Lung (tissue), 11 donors: ENCODE measurements at regions not wholly inside any gene's neighbourhood (a gene's known extent, or its start where the extent isn't known, plus 50 kb on each side); places are given as distances from the start of the nearest gene placed in this dataset.

Experiments used
- ATAC-seq: fragments of 200-7000 bp; cut with Tn5 transposase; one replicate; pipeline ENCODE4 v1.9.1; 2020; ENCODE audit warnings: moderate number of reproducible peaks; ENCODE audit not compliant: insufficient read depth, low FRiP score
- DNase-seq, 3 donors: peaks; one replicate each; pipeline ENCODE4 v3.0.0-alpha.2; 2013 to 2017
- H3K27ac ChIP-seq, 2 donors: one replicate each; pipeline ENCODE4 v1.5.1; 2013; ENCODE audit warnings: mild to moderate bottlenecking in 2 of 2, moderate library complexity in 2 of 2, control low read depth in 1 of 2, inconsistent platforms in 1 of 2, low read depth in 1 of 2, low read length in 1 of 2
- H3K27me3 ChIP-seq, 3 donors: one replicate each; pipeline ENCODE4 v1.5.1; 2013; ENCODE audit warnings: low read length in 2 of 3; ENCODE audit not compliant: control insufficient read depth in 3 of 3, insufficient read depth in 3 of 3
- H3K36me3 ChIP-seq, 4 donors: one replicate each; pipeline ENCODE4 v1.5.1; 2013; ENCODE audit warnings: low read length in 4 of 4, mild to moderate bottlenecking in 1 of 4, moderate library complexity in 1 of 4; ENCODE audit not compliant: control insufficient read depth in 4 of 4, insufficient read depth in 4 of 4
- H3K4me1 ChIP-seq, 5 donors: one replicate each; pipeline ENCODE4 v1.5.1; 2013; ENCODE audit warnings: low read length in 5 of 5, mild to moderate bottlenecking in 2 of 5, moderate library complexity in 1 of 5; ENCODE audit not compliant: control insufficient read depth in 5 of 5, insufficient read depth in 5 of 5
- H3K4me3 ChIP-seq: one replicate; pipeline ENCODE4 v1.5.1; 2013; ENCODE audit warnings: mild to moderate bottlenecking, control low read depth, moderate library complexity
- H3K9ac ChIP-seq, 2 donors: one replicate each; pipeline ENCODE4 v1.5.1; 2013; ENCODE audit warnings: low read length in 2 of 2, control low read depth in 1 of 2; ENCODE audit not compliant: insufficient read depth in 1 of 2
- H3K9me3 ChIP-seq, 4 donors: one replicate each; pipeline ENCODE4 v1.5.1; 2013; ENCODE audit warnings: low read length in 3 of 4, mild to moderate bottlenecking in 1 of 4, moderate library complexity in 1 of 4; ENCODE audit not compliant: control insufficient read depth in 4 of 4, insufficient read depth in 3 of 4
- WGBS, 2 donors: extraction: QIAGEN DNeasy Blood & Tissue Kit; methylation state at CpG; one replicate each; pipeline ENCODE4 v1.1.7; 2013; 5-methylcytosine and 5-hydroxymethylcytosine counted together
- TF ChIP-seq, protein P1 (sequence below): IDR thresholded peaks from 2 replicates; pipeline ENCODE4 v1.5.1; 2012; ENCODE audit warnings: mild to moderate bottlenecking; ENCODE audit errors: control extremely low read depth, extremely low read depth
- donor health status: control.
- donor health status: control.
- donor health status: Bipolar disorder and iron deficiency.
- donor health status: healthy.
- donor health status: DM: yes; HTN: yes; CAD: no.

DNA sequence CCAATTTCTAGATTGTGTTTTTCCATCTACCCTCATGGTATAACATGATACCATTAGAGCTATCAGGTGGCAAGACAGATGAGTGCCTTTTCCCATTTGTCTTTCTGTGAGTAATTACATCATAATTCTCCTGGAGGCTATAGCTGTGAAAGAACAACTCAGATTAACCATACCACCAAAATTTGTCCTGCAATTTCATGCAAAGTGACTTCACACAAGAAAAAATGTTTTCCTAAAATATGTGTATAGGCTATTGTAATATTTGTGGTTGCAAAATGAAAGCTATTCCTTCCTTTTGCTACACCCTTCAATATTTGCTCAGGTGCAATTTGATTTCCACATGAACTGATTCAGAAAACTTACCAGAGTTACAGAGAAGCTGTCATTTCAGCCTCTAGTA is 547.7 kb upstream of the ID4 start:
- no peak for DNase-seq
- TF ChIP-seq, protein P1, sequence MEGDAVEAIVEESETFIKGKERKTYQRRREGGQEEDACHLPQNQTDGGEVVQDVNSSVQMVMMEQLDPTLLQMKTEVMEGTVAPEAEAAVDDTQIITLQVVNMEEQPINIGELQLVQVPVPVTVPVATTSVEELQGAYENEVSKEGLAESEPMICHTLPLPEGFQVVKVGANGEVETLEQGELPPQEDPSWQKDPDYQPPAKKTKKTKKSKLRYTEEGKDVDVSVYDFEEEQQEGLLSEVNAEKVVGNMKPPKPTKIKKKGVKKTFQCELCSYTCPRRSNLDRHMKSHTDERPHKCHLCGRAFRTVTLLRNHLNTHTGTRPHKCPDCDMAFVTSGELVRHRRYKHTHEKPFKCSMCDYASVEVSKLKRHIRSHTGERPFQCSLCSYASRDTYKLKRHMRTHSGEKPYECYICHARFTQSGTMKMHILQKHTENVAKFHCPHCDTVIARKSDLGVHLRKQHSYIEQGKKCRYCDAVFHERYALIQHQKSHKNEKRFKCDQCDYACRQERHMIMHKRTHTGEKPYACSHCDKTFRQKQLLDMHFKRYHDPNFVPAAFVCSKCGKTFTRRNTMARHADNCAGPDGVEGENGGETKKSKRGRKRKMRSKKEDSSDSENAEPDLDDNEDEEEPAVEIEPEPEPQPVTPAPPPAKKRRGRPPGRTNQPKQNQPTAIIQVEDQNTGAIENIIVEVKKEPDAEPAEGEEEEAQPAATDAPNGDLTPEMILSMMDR = no peak
- ATAC-seq = no peak

DNA sequence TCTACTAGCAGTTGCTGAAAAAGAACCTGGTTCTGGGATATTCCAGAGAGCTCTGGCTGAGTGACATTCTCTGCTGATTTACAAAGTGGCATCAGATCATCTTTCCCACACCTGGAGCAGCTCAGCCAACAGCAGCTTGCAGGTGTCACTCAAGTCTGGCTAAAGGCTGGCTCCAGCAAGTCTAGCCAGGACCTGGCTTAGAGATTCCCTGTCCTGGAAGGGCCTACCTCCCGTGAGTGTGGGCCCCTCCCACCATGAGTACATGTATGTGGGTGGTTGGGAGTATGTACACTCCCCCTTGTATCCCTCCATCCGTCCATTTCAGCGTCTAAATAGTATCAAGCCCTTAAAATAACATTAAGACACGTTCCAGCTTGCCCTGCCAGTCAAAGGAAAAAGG is 539.3 kb upstream of the ID4 start:
- H3K9ac ChIP-seq = no peak overlapping the region
- H3K4me1 ChIP-seq = peaks cover 0 to 3% (median under 1%) of the 10 kb centered on the region in 5 donors
- TF ChIP-seq, protein P1 = no peak
- DNase-seq (no peak), ATAC-seq (no peak)
- H3K27me3 ChIP-seq = no peaks in the 10 kb centered on the region
- peaks cover 0 to 3% (median 0%) of the 10 kb centered on the region in 4 donors for H3K9me3 ChIP-seq
- no peak overlapping the region for H3K4me3 ChIP-seq
- H3K36me3 ChIP-seq = no peaks in the 10 kb centered on the region
- H3K27ac ChIP-seq = no peak overlapping the region
- WGBS, 2 donors = 29 to 30% methylated on average over 4 of the region's 4 CpGs

More for the DNA sequence above, 547.7 kb upstream of the ID4 start:
- Histone ChIP-seq H3K4me1 (peaks cover 0 to 13% (median 0%) of the 10 kb centered on the region in 5 donors), H3K4me3 (no peak overlapping the region), H3K36me3 (no peaks in the 10 kb centered on the region), H3K9ac (no peak overlapping the region), H3K27me3 (no peaks in the 10 kb centered on the region), H3K9me3 (peaks cover 0 to 2% (median 0%) of the 10 kb centered on the region in 4 donors), H3K27ac (no peak overlapping the region)

DNA sequence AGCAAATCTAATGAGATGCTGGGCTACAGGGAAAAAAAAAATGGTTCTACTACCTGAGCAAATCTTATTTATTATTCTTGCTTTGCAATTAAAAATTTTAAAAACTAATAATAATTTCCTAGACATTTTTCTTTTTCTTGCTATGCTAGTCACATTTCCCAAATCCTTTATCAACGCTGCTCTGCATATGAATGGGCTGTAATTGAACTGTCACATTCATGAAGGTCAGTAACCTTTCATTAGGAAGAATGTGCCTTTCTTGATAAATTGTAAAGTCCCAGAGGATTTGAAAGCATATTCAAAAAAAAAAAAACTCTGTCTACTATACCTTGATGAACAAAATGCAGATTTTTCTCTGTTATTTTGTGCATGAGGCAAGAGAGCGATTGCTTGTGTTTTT is 538.7 kb upstream of the ID4 start:
- H3K9ac ChIP-seq = no peak overlapping the region
- no peaks in the 10 kb centered on the region for H3K27me3 ChIP-seq
- WGBS, 2 donors = 85 to 92% methylated on average over 2 of the region's 2 CpGs
- peaks cover 0 to 3% (median 0%) of the 10 kb centered on the region in 4 donors for H3K9me3 ChIP-seq
- no peaks in the 10 kb centered on the region for H3K36me3 ChIP-seq
- DNase-seq = no peak
- TF ChIP-seq, protein P1 = no peak
- no peak for ATAC-seq
- no peak overlapping the region for H3K4me3 ChIP-seq
- no peak overlapping the region for H3K27ac ChIP-seq
- H3K4me1 ChIP-seq = peaks cover 0 to 8% (median 5%) of the 10 kb centered on the region in 5 donors

DNA sequence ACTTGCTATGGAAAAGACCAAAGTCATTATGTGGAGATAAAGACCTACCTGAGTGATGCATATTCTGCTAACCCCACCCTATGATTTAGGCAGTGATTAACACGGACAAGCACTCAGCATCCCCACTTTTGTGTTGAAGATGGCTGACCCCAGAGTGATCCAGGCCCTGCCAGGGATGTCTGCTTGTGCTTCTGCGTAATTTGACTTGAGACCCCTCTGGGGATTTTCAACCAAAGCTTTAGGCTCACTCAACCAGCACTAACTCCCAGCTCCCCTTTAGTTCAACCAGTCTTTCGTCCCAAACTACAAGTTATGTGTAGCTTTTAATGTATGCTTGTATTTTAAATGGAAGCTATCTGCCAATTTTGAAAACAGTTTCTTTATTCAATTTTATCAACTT is 538.0 kb upstream of the ID4 start:
- ATAC-seq = no peak
- DNase-seq = no peak
- Histone ChIP-seq H3K4me3 (no peak overlapping the region), H3K27me3 (no peaks in the 10 kb centered on the region), H3K9ac (no peak overlapping the region), H3K36me3 (no peaks in the 10 kb centered on the region), H3K27ac (no peak overlapping the region), H3K9me3 (peaks cover 0 to 2% (median 0%) of the 10 kb centered on the region in 4 donors), H3K4me1 (peaks cover 0 to 13% (median 5%) of the 10 kb centered on the region in 5 donors)
- 74 to 80% methylated on average over 3 of the region's 3 CpGs for WGBS, 2 donors
- TF ChIP-seq, protein P1 = no peak
